ENCODE measurements at regions not wholly inside any gene's neighbourhood (a gene's known extent, or its start where the extent isn't known, plus 50 kb on each side); places are given as distances from the start of the nearest gene placed in this dataset.

GRCh38 chr3:148441191-148441590 is 256.5 kb upstream of the AGTR1 start:
- H3K36me3 ChIP-seq, result no peaks in the 10 kb centered on the region
- no peaks in the 10 kb centered on the region for H3K27me3 ChIP-seq
- no peak overlapping the region for H3K4me3 ChIP-seq
- H3K27ac ChIP-seq, result no peak overlapping the region
- intact Hi-C loops (cut with DNase I; ENCODE audit: low total_unique reads), result no loop called here
- H3K4me1 ChIP-seq, result no peaks in the 10 kb centered on the region
- DNase-seq, result no peak
- in situ Hi-C loops (cut with MboI; ENCODE audit: low sequenced_read_pairs in 4 of 4), result no loop called here
- no peaks in the 10 kb centered on the region for H3K9me3 ChIP-seq
- no peak for TF ChIP-seq CTCF (IDR thresholded peaks at IDR 0.05 in 4 of 5, conservative IDR thresholded peaks at IDR 0.05 in 1 of 5)
- TF ChIP-seq POLR2A (IDR thresholded peaks at IDR 0.05), result no peak
- ATAC-seq, result no peak

- intact Hi-C loops (cut with DNase I; ENCODE audit: low total_unique reads), result no loop called here
Measured at GRCh38 chr3:148450819-148451218, 246.9 kb upstream of the AGTR1 start.

GRCh38 chr3:148451969-148452368 is 245.7 kb upstream of the AGTR1 start:
- no peaks in the 10 kb centered on the region for H3K27me3 ChIP-seq
- no peak overlapping the region for H3K27ac ChIP-seq
- in situ Hi-C loops (cut with MboI; ENCODE audit: low sequenced_read_pairs in 4 of 4), result no loop called here
- no peaks in the 10 kb centered on the region for H3K4me1 ChIP-seq
- no peaks in the 10 kb centered on the region for H3K9me3 ChIP-seq
- no peak for DNase-seq
- no peaks in the 10 kb centered on the region for H3K36me3 ChIP-seq
- H3K4me3 ChIP-seq, result no peak overlapping the region
- no peak for TF ChIP-seq POLR2A (IDR thresholded peaks at IDR 0.05)
- TF ChIP-seq CTCF (IDR thresholded peaks at IDR 0.05 in 4 of 5, conservative IDR thresholded peaks at IDR 0.05 in 1 of 5), result no peak
- no peak for ATAC-seq
- intact Hi-C loops (cut with DNase I; ENCODE audit: low total_unique reads), result no loop called here

More at GRCh38 chr3:148450819-148451218, 246.9 kb upstream of the AGTR1 start:
- in situ Hi-C loops (cut with MboI; ENCODE audit: low sequenced_read_pairs in 4 of 4), result no loop called here
- H3K4me1 ChIP-seq, result no peaks in the 10 kb centered on the region
- no peaks in the 10 kb centered on the region for H3K9me3 ChIP-seq
- no peak for ATAC-seq
- no peaks in the 10 kb centered on the region for H3K27me3 ChIP-seq
- no peak overlapping the region for H3K4me3 ChIP-seq
- no peak overlapping the region for H3K27ac ChIP-seq
- TF ChIP-seq POLR2A (IDR thresholded peaks at IDR 0.05), result no peak
- TF ChIP-seq CTCF (IDR thresholded peaks at IDR 0.05 in 4 of 5, conservative IDR thresholded peaks at IDR 0.05 in 1 of 5), result no peak
- no peak for DNase-seq
- no peaks in the 10 kb centered on the region for H3K36me3 ChIP-seq

GRCh38 chr3:148453781-148454191 is 243.9 kb upstream of the AGTR1 start:
- in situ Hi-C loops (cut with MboI; ENCODE audit: low sequenced_read_pairs in 4 of 4), result no loop called here
- Histone ChIP-seq H3K36me3 (no peaks in the 10 kb centered on the region), H3K27ac (no peak overlapping the region), H3K27me3 (no peaks in the 10 kb centered on the region), H3K4me3 (no peak overlapping the region), H3K9me3 (no peaks in the 10 kb centered on the region), H3K4me1 (no peaks in the 10 kb centered on the region)
- ATAC-seq (no peak), DNase-seq (no peak)
- intact Hi-C loops (cut with DNase I; ENCODE audit: low total_unique reads), result no loop called here
- TF ChIP-seq CTCF (IDR thresholded peaks at IDR 0.05 in 4 of 5, conservative IDR thresholded peaks at IDR 0.05 in 1 of 5), result no peak
- TF ChIP-seq POLR2A (IDR thresholded peaks at IDR 0.05), result no peak

GRCh38 chr3:148455098-148455497 is 242.6 kb upstream of the AGTR1 start:
- H3K36me3 ChIP-seq, result no peaks in the 10 kb centered on the region
- H3K4me3 ChIP-seq, result no peak overlapping the region
- H3K4me1 ChIP-seq, result no peaks in the 10 kb centered on the region
- in situ Hi-C loops (cut with MboI; ENCODE audit: low sequenced_read_pairs in 4 of 4), result no loop called here
- ATAC-seq (peak; percentile 84 to 87), DNase-seq (peak; percentile 46 to 54)
- intact Hi-C loops (cut with DNase I; ENCODE audit: low total_unique reads), result no loop called here
- no peak overlapping the region for H3K27ac ChIP-seq
- TF ChIP-seq POLR2A (IDR thresholded peaks at IDR 0.05), result no peak
- no peak for TF ChIP-seq CTCF (IDR thresholded peaks at IDR 0.05 in 4 of 5, conservative IDR thresholded peaks at IDR 0.05 in 1 of 5)
- no peaks in the 10 kb centered on the region for H3K9me3 ChIP-seq
- no peaks in the 10 kb centered on the region for H3K27me3 ChIP-seq
